ENCODE measurements at regions not wholly inside any gene's neighbourhood (a gene's known extent, or its start where the extent isn't known, plus 50 kb on each side); places are given as distances from the start of the nearest gene placed in this dataset.

- no peak for DNase-seq (ENCODE audit: low spot score)
- ATAC-seq = no peak
Observed at GRCh38 chr9:78491402-78491801, 194.5 kb downstream of the PSAT1 start.

- no peak for DNase-seq (ENCODE audit: low spot score)
- ATAC-seq = no peak
Observed at GRCh38 chr9:78493166-78493742, 196.3 kb downstream of the PSAT1 start.

GRCh38 chr9:78502566-78502965, 205.6 kb downstream of the PSAT1 start:
- ATAC-seq = no peak

GRCh38 chr9:78505546-78505945, 208.6 kb downstream of the PSAT1 start:
- DNase-seq (ENCODE audit: low spot score) (no peak), ATAC-seq (no peak)

More at GRCh38 chr9:78502566-78502965, 205.6 kb downstream of the PSAT1 start:
- DNase-seq (ENCODE audit: low spot score) = no peak

GRCh38 chr9:78507037-78507436, 210.1 kb downstream of the PSAT1 start:
- DNase-seq (ENCODE audit: low spot score) (no peak), ATAC-seq (no peak)

GRCh38 chr9:78510035-78510434, 213.1 kb downstream of the PSAT1 start:
- ATAC-seq = no peak
- DNase-seq (ENCODE audit: low spot score) = no peak

- ATAC-seq (no peak), DNase-seq (ENCODE audit: low spot score) (no peak)
Observed at GRCh38 chr9:78515108-78515507, 218.2 kb downstream of the PSAT1 start.

- DNase-seq (ENCODE audit: low spot score) (no peak), ATAC-seq (no peak)
Observed at GRCh38 chr9:78519786-78520185, 222.9 kb downstream of the PSAT1 start.

GRCh38 chr9:78521680-78522079, 224.8 kb downstream of the PSAT1 start:
- no peak for ATAC-seq
- no peak for DNase-seq (ENCODE audit: low spot score)

- no peak for ATAC-seq
- no peak for DNase-seq (ENCODE audit: low spot score)
Observed at GRCh38 chr9:78525986-78526560, 229.1 kb downstream of the PSAT1 start.

GRCh38 chr9:78533500-78533899, 236.6 kb downstream of the PSAT1 start:
- no peak for DNase-seq (ENCODE audit: low spot score)
- ATAC-seq = no peak

- DNase-seq (ENCODE audit: low spot score) (no peak), ATAC-seq (no peak)
Observed at GRCh38 chr9:78539188-78539587, 242.3 kb downstream of the PSAT1 start.

GRCh38 chr9:78539904-78540303, 243.0 kb downstream of the PSAT1 start:
- ATAC-seq (peak; percentile 98), DNase-seq (ENCODE audit: low spot score) (peak; percentile 72)

- ATAC-seq (no peak), DNase-seq (ENCODE audit: low spot score) (no peak)
Observed at GRCh38 chr9:78541868-78542443, 245.0 kb downstream of the PSAT1 start.

- DNase-seq (ENCODE audit: low spot score) (no peak), ATAC-seq (no peak)
Observed at GRCh38 chr9:78542491-78543181, 245.7 kb downstream of the PSAT1 start.

GRCh38 chr9:78543353-78543752, 246.4 kb downstream of the PSAT1 start:
- ATAC-seq = no peak
- no peak for DNase-seq (ENCODE audit: low spot score)

- ATAC-seq (no peak), DNase-seq (ENCODE audit: low spot score) (no peak)
Observed at GRCh38 chr9:78544230-78544629, 247.3 kb downstream of the PSAT1 start.

GRCh38 chr9:78547831-78548230, 250.9 kb downstream of the PSAT1 start:
- DNase-seq (ENCODE audit: low spot score) = no peak
- no peak for ATAC-seq

GRCh38 chr9:78548670-78549069, 251.7 kb downstream of the PSAT1 start:
- DNase-seq (ENCODE audit: low spot score) = no peak
- ATAC-seq = no peak

- DNase-seq (ENCODE audit: low spot score) (no peak), ATAC-seq (no peak)
Observed at GRCh38 chr9:78549711-78550110, 252.8 kb downstream of the PSAT1 start.

- ATAC-seq (no peak), DNase-seq (ENCODE audit: low spot score) (no peak)
Observed at GRCh38 chr9:78552802-78553201, 255.9 kb downstream of the PSAT1 start.

- ATAC-seq (no peak), DNase-seq (ENCODE audit: low spot score) (no peak)
Observed at GRCh38 chr9:78557540-78557939, 260.6 kb downstream of the PSAT1 start.
